HepG2 (cell line): ENCODE measurements at regions not wholly inside any gene's neighbourhood (a gene's known extent, or its start where the extent isn't known, plus 50 kb on each side); places are given as distances from the start of the nearest gene placed in this dataset.

Experiments used
- ATAC-seq: fragments of 200-7000 bp; cut with Tn5 transposase; 3 replicates; pipeline ENCODE4 v1.9.1; 2020; ENCODE audit warnings: mild to moderate bottlenecking, moderate library complexity
- BruUV-seq: library from RNA; stranded (reverse); fragments of 400-500 nt; replicated peaks from 2 replicates; lab custom pipeline; 2021; lab: Mats Ljungman, UMichigan
- CTCF ChIA-PET: fragments of 300-600 bp; formaldehyde crosslinking; extraction: SDS; loops from one replicate; lab custom pipeline; 2021; ENCODE audit warnings: low total read pairs, inconsistent platforms, low intra/inter-chr PET ratio; lab: Yijun Ruan, JAX
- POLR2A ChIA-PET: fragments of 350-600 bp; sonication (Branson Sonifier 250); formaldehyde crosslinking; loops from one replicate; lab custom pipeline; 2020; ENCODE audit warnings: antibody characterized with exemption, inconsistent platforms; lab: Yijun Ruan, JAX
- DNase-seq: peaks from one replicate; pipeline ENCODE4 v3.0.0-alpha.2; 2015; ENCODE audit warnings: low spot score
- FAIRE-seq: peaks from 3 replicates; lab custom pipeline; 2011; peaks lifted over from hg19 to GRCh38; lab: Jason Lieb, UNC
- H2AFZ ChIP-seq: one replicate; pipeline ENCODE4 v1.6.1; 2011; ENCODE audit warnings: low read length, inconsistent platforms
- H3K27ac ChIP-seq: fragments of 300-600 bp; 3 replicates; pipeline ENCODE4 v1.8.0; 2011; ENCODE audit warnings: mixed run types, mild to moderate bottlenecking, mixed read lengths, low read length, inconsistent platforms; ENCODE audit not compliant: insufficient read depth; ENCODE audit errors: extremely low read length
- H3K27me3 ChIP-seq, 2 experiments: fragments of 200-600 bp in 1 of 2; 2 replicates in 1 of 2; 3 replicates in 1 of 2; pipeline versions ENCODE4 v1.6.0 to v1.8.0; 2011; ENCODE audit warnings: low read length in 2 of 2, mild to moderate bottlenecking in 2 of 2, moderate library complexity in 2 of 2, inconsistent platforms in 1 of 2; ENCODE audit not compliant: insufficient read depth in 2 of 2, control insufficient read depth in 1 of 2
- H3K36me3 ChIP-seq, 2 experiments: fragments of 200-600 bp in 1 of 2; replicated peaks in 1 of 2; 2 replicates in 1 of 2; 3 replicates in 1 of 2; pipeline versions ENCODE4 v1.5.1 to v1.8.0; 2011; ENCODE audit warnings: low read length in 2 of 2, inconsistent platforms in 1 of 2; ENCODE audit not compliant: insufficient read depth in 2 of 2, control insufficient read depth in 1 of 2
- H3K4me1 ChIP-seq: 2 replicates; pipeline ENCODE4 v1.5.1; 2012; ENCODE audit warnings: low read length, inconsistent platforms; ENCODE audit not compliant: insufficient read depth
- H3K4me2 ChIP-seq: 2 replicates; pipeline ENCODE4 v1.6.0; 2011; ENCODE audit warnings: low read depth, low read length, inconsistent platforms
- H3K4me3 ChIP-seq, 3 experiments: fragments of 200-600 bp in 1 of 3; sonication (generic), shearing (Covaris generic) in 1 of 3; replicated peaks in 1 of 3; 2 replicates each; pipeline ENCODE4 v1.5.1; 2011 to 2016; ENCODE audit warnings: low read length in 3 of 3, inconsistent platforms in 2 of 3, low read depth in 2 of 3, mild to moderate bottlenecking in 2 of 3, control low read depth in 1 of 3, mixed read lengths in 1 of 3; ENCODE audit not compliant: insufficient read depth in 1 of 3
- H3K79me2 ChIP-seq: one replicate; pipeline ENCODE4 v1.6.1; 2011; ENCODE audit warnings: low read length, inconsistent platforms; ENCODE audit not compliant: insufficient read depth
- H3K9ac ChIP-seq: 2 replicates; pipeline ENCODE4 v1.6.0; 2011; ENCODE audit warnings: mild to moderate bottlenecking, low read depth, low read length, inconsistent platforms; ENCODE audit not compliant: insufficient read depth
- H3K9me3 ChIP-seq: 2 replicates; pipeline ENCODE4 v1.5.1; 2012; ENCODE audit warnings: mild to moderate bottlenecking, low read length
- H4K20me1 ChIP-seq: 2 replicates; pipeline ENCODE4 v1.6.0; 2011; ENCODE audit warnings: inconsistent platforms, mild to moderate bottlenecking, low read length, moderate library complexity; ENCODE audit not compliant: insufficient read depth
- ATF1 ChIP-seq: IDR thresholded peaks from 2 replicates; pipeline ENCODE4 v1.6.1; 2016; ENCODE audit warnings: mild to moderate bottlenecking, control low read depth
- FOXK2 ChIP-seq: fragments of 450-650 bp; IDR thresholded peaks from 2 replicates; pipeline ENCODE4 v1.6.1; 2016
- NFKB2 ChIP-seq: sonication (generic); formaldehyde crosslinking; IDR thresholded peaks from 2 replicates; pipeline ENCODE4 v1.4.0; 2020; ENCODE audit warnings: missing genetic modification reagents, borderline replicate concordance
- ZNF773 ChIP-seq: sonication (generic); formaldehyde crosslinking; IDR thresholded peaks from 2 replicates; pipeline ENCODE4 v1.4.0; 2020; ENCODE audit warnings: missing genetic modification reagents, borderline replicate concordance
- WGBS: methylation state at CpG from one replicate; pipeline ENCODE4 v1.1.6; 2017; ENCODE audit warnings: low lambda C conversion rate; 5-methylcytosine and 5-hydroxymethylcytosine counted together
- in situ Hi-C: cut with HindIII; loops from 2 replicates; pipeline ENCODE4 v1.10.0; 2017; ENCODE audit warnings: low pct_unique_long_range_greater_than_20kb; ENCODE audit not compliant: extremely low pct_ligation_motif_present
- intact Hi-C: fragments of 100-400 bp; cut with micrococcal nuclease; formaldehyde crosslinking; loops from one replicate; pipeline ENCODE4 v1.10.0; 2022; ENCODE audit not compliant: unreplicated experiment
- TF ChIP-seq, protein P1 (sequence below): IDR thresholded peaks from 2 replicates; pipeline ENCODE4 v1.6.1; 2018; ENCODE audit warnings: missing genetic modification reagents, mild to moderate bottlenecking, missing compliant biosample characterization
- TF ChIP-seq, protein P2 (sequence below): sonication (generic); formaldehyde crosslinking; IDR thresholded peaks from 2 replicates; pipeline ENCODE4 v1.5.0; 2020; ENCODE audit warnings: mild to moderate bottlenecking, missing genetic modification reagents, borderline replicate concordance

DNA sequence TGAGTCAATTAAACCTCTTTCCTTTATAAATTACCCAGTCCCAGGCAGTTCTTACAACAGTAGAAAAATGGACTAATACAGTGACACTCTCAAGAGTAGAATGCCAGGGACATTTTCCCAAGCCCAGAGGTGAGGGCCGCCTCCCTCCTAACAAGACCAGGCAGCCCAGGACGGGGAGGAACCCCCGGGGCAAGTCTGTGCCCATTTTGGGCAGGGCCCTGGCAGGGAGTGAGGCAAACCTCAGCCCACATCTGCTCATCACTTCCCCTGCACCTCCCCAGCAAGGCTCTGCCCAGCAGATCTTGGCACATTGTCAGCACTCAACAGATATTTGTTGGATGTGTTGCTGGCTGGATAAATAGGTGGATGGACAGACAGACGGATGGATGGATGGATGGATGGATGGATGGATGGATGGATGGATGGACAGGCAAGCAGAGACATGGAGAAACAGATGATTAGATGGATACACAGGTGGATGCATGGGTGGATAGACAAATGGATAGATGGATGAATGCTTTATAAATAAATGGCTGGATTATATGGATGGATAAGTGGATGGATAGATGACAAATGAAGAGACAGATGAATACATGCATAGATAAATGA lies 271.3 kb downstream of the PARN start:
- CTCF ChIA-PET, result no interaction called here
- Histone ChIP-seq H3K4me3 (no peak overlapping the region), H3K4me1 (peaks cover 81% of the 10 kb centered on the region), H3K79me2 (no peaks in the 10 kb centered on the region), H3K36me3 (no peaks in the 10 kb centered on the region), H3K27me3 (0 out of 5 replicates have a peak, but pooled peaks cover 0 to 5% of the 10 kb centered on the region in 2 experiments), H4K20me1 (no peaks in the 10 kb centered on the region), H3K9me3 (no peaks in the 10 kb centered on the region), H3K4me2 (no peak overlapping the region), H2AFZ (no peak overlapping the region), H3K9ac (no peak overlapping the region), H3K27ac (no peak overlapping the region)
- no peak for ATAC-seq
- no peak for FAIRE-seq
- no peak for DNase-seq
- TF ChIP-seq, protein P1, sequence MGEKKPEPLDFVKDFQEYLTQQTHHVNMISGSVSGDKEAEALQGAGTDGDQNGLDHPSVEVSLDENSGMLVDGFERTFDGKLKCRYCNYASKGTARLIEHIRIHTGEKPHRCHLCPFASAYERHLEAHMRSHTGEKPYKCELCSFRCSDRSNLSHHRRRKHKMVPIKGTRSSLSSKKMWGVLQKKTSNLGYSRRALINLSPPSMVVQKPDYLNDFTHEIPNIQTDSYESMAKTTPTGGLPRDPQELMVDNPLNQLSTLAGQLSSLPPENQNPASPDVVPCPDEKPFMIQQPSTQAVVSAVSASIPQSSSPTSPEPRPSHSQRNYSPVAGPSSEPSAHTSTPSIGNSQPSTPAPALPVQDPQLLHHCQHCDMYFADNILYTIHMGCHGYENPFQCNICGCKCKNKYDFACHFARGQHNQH (CRISPR knock-in tag), result no peak
- TF ChIP-seq NFKB2 (no peak), ATF1 (CRISPR knock-in tag) (no peak), FOXK2 (peak; percentile 33; the same call in 1 of the 2 replicates), ZNF773 (CRISPR knock-in tag) (no peak)
- TF ChIP-seq, protein P2, sequence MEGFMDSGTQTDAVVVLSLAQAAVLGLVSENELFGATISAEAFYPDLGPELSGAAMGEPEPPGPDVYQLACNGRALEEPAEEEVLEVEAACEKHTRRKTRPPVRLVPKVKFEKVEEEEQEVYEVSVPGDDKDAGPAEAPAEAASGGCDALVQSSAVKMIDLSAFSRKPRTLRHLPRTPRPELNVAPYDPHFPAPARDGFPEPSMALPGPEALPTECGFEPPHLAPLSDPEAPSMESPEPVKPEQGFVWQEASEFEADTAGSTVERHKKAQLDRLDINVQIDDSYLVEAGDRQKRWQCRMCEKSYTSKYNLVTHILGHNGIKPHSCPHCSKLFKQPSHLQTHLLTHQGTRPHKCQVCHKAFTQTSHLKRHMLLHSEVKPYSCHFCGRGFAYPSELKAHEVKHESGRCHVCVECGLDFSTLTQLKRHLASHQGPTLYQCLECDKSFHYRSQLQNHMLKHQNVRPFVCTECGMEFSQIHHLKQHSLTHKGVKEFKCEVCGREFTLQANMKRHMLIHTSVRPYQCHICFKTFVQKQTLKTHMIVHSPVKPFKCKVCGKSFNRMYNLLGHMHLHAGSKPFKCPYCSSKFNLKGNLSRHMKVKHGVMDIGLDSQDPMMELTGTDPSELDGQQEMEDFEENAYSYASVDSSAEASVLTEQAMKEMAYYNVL (CRISPR knock-in tag), result peak; percentile 57; the same call in 1 of the 2 replicates
- no TSS peak for BruUV-seq
- POLR2A ChIA-PET, result no interaction called here
- intact Hi-C loops (no loop called here), in situ Hi-C loops (no loop called here)
- 28% methylated on average over 4 of the region's 4 CpGs for WGBS
